GM23338 (cell line): ENCODE measurements at regions not wholly inside any gene's neighbourhood (a gene's known extent, or its start where the extent isn't known, plus 50 kb on each side); places are given as distances from the start of the nearest gene placed in this dataset.

ENCODE experiments used
- CREB1 ChIP-seq: fragments of 250-450 bp; sonication (Bioruptor Pico); IDR thresholded peaks from 2 replicates; pipeline ENCODE4 v1.5.0; 2020; ENCODE audit warnings: low read depth, mild to moderate bottlenecking, moderate library complexity
- EZH2 ChIP-seq: fragments of 200-600 bp; sonication (generic); IDR thresholded peaks from one replicate; pipeline ENCODE4 v1.8.0; 2017; ENCODE audit warnings: antibody characterized with exemption, mild to moderate bottlenecking, low read depth; ENCODE audit not compliant: unreplicated experiment
- EZH2phosphoT487 ChIP-seq: fragments of 200-600 bp; sonication (generic); IDR thresholded peaks from one replicate; pipeline ENCODE4 v1.8.1; 2018; ENCODE audit warnings: antibody characterized with exemption; ENCODE audit not compliant: unreplicated experiment
- JUNB ChIP-seq: IDR thresholded peaks from one replicate; pipeline ENCODE4 v1.6.1; 2016; ENCODE audit warnings: antibody characterized with exemption; ENCODE audit not compliant: unreplicated experiment
- POLR2AphosphoS5 ChIP-seq: IDR thresholded peaks from 2 replicates; pipeline ENCODE4 v1.6.1; 2016; ENCODE audit warnings: antibody characterized with exemption, low read depth
- ZNF331 ChIP-seq: fragments of 250-450 bp; sonication (Bioruptor Pico); IDR thresholded peaks from 2 replicates; pipeline ENCODE4 v1.5.0; 2020; ENCODE audit warnings: low read depth, mild to moderate bottlenecking, moderate library complexity
- TF ChIP-seq, protein P1 (sequence below), 2 experiments: fragments of 200-600 bp in 1 of 2; sonication (generic) in 1 of 2; conservative IDR thresholded peaks; 2 replicates each; pipeline versions ENCODE4 v1.5.1 to v1.6.1; 2016 to 2017; ENCODE audit warnings: antibody characterized with exemption in 2 of 2, low read depth in 2 of 2, mild to moderate bottlenecking in 2 of 2, moderate library complexity in 1 of 2
- TF ChIP-seq, protein P2 (sequence below): IDR thresholded peaks from one replicate; pipeline ENCODE4 v1.6.1; 2018; ENCODE audit warnings: antibody characterized with exemption; ENCODE audit not compliant: unreplicated experiment

DNA sequence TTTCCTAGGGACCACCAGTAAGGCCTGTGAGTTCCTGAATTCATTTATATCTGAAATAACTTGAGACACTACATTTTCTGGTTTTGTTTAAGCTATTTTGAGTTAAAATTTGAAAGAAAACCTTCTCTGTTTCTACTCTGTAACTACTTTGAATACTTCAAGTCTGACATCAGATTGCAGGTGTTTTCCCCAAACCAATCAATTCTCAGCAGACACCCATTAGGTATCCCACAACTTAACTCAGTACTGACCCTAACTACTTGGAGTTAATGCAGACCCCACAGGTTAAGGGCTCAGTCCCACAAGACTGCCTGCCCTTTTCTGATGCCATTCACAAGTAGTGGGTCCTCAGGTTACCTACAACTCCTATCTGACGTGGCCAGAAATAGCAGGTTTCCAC, 1100.0 kb upstream of the SLIT2 start:
- TF ChIP-seq, protein P1, sequence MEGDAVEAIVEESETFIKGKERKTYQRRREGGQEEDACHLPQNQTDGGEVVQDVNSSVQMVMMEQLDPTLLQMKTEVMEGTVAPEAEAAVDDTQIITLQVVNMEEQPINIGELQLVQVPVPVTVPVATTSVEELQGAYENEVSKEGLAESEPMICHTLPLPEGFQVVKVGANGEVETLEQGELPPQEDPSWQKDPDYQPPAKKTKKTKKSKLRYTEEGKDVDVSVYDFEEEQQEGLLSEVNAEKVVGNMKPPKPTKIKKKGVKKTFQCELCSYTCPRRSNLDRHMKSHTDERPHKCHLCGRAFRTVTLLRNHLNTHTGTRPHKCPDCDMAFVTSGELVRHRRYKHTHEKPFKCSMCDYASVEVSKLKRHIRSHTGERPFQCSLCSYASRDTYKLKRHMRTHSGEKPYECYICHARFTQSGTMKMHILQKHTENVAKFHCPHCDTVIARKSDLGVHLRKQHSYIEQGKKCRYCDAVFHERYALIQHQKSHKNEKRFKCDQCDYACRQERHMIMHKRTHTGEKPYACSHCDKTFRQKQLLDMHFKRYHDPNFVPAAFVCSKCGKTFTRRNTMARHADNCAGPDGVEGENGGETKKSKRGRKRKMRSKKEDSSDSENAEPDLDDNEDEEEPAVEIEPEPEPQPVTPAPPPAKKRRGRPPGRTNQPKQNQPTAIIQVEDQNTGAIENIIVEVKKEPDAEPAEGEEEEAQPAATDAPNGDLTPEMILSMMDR (conservative IDR thresholded peaks at IDR 0.05; ENCODE audit: low read depth in 2 of 2) = no peak
- TF ChIP-seq POLR2AphosphoS5 (no peak), JUNB (no peak), EZH2 (no peak), ZNF331 (no peak), EZH2phosphoT487 (no peak), CREB1 (CRISPR knock-in tag) (no peak)
- TF ChIP-seq, protein P2, sequence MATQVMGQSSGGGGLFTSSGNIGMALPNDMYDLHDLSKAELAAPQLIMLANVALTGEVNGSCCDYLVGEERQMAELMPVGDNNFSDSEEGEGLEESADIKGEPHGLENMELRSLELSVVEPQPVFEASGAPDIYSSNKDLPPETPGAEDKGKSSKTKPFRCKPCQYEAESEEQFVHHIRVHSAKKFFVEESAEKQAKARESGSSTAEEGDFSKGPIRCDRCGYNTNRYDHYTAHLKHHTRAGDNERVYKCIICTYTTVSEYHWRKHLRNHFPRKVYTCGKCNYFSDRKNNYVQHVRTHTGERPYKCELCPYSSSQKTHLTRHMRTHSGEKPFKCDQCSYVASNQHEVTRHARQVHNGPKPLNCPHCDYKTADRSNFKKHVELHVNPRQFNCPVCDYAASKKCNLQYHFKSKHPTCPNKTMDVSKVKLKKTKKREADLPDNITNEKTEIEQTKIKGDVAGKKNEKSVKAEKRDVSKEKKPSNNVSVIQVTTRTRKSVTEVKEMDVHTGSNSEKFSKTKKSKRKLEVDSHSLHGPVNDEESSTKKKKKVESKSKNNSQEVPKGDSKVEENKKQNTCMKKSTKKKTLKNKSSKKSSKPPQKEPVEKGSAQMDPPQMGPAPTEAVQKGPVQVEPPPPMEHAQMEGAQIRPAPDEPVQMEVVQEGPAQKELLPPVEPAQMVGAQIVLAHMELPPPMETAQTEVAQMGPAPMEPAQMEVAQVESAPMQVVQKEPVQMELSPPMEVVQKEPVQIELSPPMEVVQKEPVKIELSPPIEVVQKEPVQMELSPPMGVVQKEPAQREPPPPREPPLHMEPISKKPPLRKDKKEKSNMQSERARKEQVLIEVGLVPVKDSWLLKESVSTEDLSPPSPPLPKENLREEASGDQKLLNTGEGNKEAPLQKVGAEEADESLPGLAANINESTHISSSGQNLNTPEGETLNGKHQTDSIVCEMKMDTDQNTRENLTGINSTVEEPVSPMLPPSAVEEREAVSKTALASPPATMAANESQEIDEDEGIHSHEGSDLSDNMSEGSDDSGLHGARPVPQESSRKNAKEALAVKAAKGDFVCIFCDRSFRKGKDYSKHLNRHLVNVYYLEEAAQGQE = no peak
